Fibroblast of the aortic adventitia (primary cell): ENCODE measurements at regions not wholly inside any gene's neighbourhood (a gene's known extent, or its start where the extent isn't known, plus 50 kb on each side); places are given as distances from the start of the nearest gene placed in this dataset.

Experiments
- DNase-seq: peaks from one replicate; pipeline ENCODE4 v3.0.0-alpha.2; 2010; ENCODE audit warnings: low read depth
- H3K4me3 ChIP-seq: 2 replicates; pipeline ENCODE4 v1.5.1; 2011; ENCODE audit warnings: low read depth, mild to moderate bottlenecking, control low read depth, low read length, moderate library complexity
- CTCF ChIP-seq: IDR thresholded peaks from 2 replicates; pipeline ENCODE4 v1.5.1; 2011; ENCODE audit warnings: mild to moderate bottlenecking, low read length, control low read depth, inconsistent platforms; ENCODE audit not compliant: insufficient read depth

GRCh38 chr1:30274976-30275621 is 448.3 kb downstream of the MATN1 start:
- DNase-seq, result no peak
- no peak for TF ChIP-seq CTCF
- H3K4me3 ChIP-seq, result no peak overlapping the region

GRCh38 chr1:30274173-30274970 is 449.0 kb downstream of the MATN1 start:
- no peak overlapping the region for H3K4me3 ChIP-seq
- TF ChIP-seq CTCF, result no peak
- DNase-seq, result no peak

GRCh38 chr1:30273456-30273855 is 449.9 kb downstream of the MATN1 start:
- H3K4me3 ChIP-seq, result no peak overlapping the region
- no peak for DNase-seq
- TF ChIP-seq CTCF, result no peak

GRCh38 chr1:30273021-30273325 is 450.4 kb downstream of the MATN1 start:
- no peak overlapping the region for H3K4me3 ChIP-seq
- DNase-seq, result no peak
- no peak for TF ChIP-seq CTCF

GRCh38 chr1:30272277-30273020 is 450.9 kb downstream of the MATN1 start:
- no peak for DNase-seq
- TF ChIP-seq CTCF, result no peak
- H3K4me3 ChIP-seq, result no peak overlapping the region

- no peak for TF ChIP-seq CTCF
- no peak for DNase-seq
- no peak overlapping the region for H3K4me3 ChIP-seq
Measured at GRCh38 chr1:30271401-30272276, 451.7 kb downstream of the MATN1 start.
